Aorta (tissue), 5 donors: ENCODE measurements at regions not wholly inside any gene's neighbourhood (a gene's known extent, or its start where the extent isn't known, plus 50 kb on each side); places are given as distances from the start of the nearest gene placed in this dataset.
"Not testable (repeated sequence)": the region's sequence is repeated elsewhere in the genome, so short reads cannot be mapped to it uniquely, and the experiment has no call there.

ENCODE experiments used
- ATAC-seq: fragments of 200-7000 bp; cut with Tn5 transposase; one replicate; pipeline ENCODE4 v1.9.1; 2022; ENCODE audit warnings: moderate library complexity; ENCODE audit not compliant: low FRiP score
- DNase-seq, 2 donors: peaks; one replicate each; pipeline ENCODE4 v3.0.0-alpha.2; 2020
- H3K27ac ChIP-seq, 2 donors: one replicate each; pipeline ENCODE4 v1.5.1; 2013; ENCODE audit warnings: low read length in 2 of 2, mild to moderate bottlenecking in 2 of 2, moderate library complexity in 2 of 2, control low read depth in 1 of 2, inconsistent platforms in 1 of 2, low read depth in 1 of 2
- H3K27me3 ChIP-seq, 2 donors: one replicate each; pipeline ENCODE4 v1.6.1; 2013; ENCODE audit warnings: control low read depth in 1 of 2, low read length in 1 of 2, mild to moderate bottlenecking in 1 of 2, moderate library complexity in 1 of 2; ENCODE audit not compliant: insufficient read depth in 2 of 2, control insufficient read depth in 1 of 2
- H3K36me3 ChIP-seq, 2 donors: one replicate each; pipeline ENCODE4 v1.6.1; 2013; ENCODE audit warnings: control low read depth in 1 of 2, low read length in 1 of 2, mild to moderate bottlenecking in 1 of 2; ENCODE audit not compliant: insufficient read depth in 2 of 2, control insufficient read depth in 1 of 2
- H3K4me1 ChIP-seq, 2 donors: one replicate each; pipeline ENCODE4 v1.6.1; 2013; ENCODE audit warnings: low read length in 2 of 2, control low read depth in 1 of 2, mild to moderate bottlenecking in 1 of 2, moderate library complexity in 1 of 2; ENCODE audit not compliant: insufficient read depth in 2 of 2, control insufficient read depth in 1 of 2
- H3K4me3 ChIP-seq, 2 donors: one replicate each; pipeline ENCODE4 v1.5.1; 2013; ENCODE audit warnings: low read length in 2 of 2, control low read depth in 1 of 2, mild to moderate bottlenecking in 1 of 2
- H3K9me3 ChIP-seq: one replicate; pipeline ENCODE4 v1.6.1; 2013; ENCODE audit warnings: mild to moderate bottlenecking, low read length; ENCODE audit not compliant: control insufficient read depth
- WGBS, 2 donors: extraction: QIAGEN DNeasy Blood & Tissue Kit; methylation state at CpG; one replicate each; pipeline ENCODE4 v1.1.7; 2013; 5-methylcytosine and 5-hydroxymethylcytosine counted together
- intact Hi-C, 2 donors: fragments of 100-400 bp; cut with DNase I; formaldehyde crosslinking; loops; one replicate each; pipeline versions ENCODE4 v1.14.2 to v1.15.0; 2022
- donor health status: healthy with polysubstance abuse.
- donor health status: Bipolar disorder and iron deficiency.
- donor health status: DM: no; HTN: no; CAD: no.
- donor health status: DM: no; HTN: no; CAD: no.
- donor health status: DM: yes; HTN: yes; CAD: no.

DNA sequence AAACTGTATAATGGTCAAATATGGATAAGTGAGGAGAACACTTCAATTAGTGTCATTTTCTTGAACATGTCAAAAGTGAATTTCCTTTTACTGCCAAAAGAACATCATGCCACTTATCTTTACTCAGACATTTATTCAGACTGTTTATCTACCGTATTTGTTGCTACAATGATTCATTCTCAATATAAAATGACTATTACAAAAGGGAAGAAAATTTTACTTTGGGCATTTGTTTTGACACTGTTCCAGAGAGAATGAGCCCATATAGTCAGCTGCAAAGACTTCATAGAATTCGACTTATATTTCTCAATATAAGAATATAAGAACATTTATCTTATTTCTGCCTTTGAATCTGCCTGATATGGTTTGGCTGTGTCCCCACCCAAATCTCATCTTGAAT lies 1699.1 kb downstream of the BRINP3 start:
- 2 to 7% methylated on average over 2 of the region's 2 CpGs for WGBS, 2 donors
- H3K4me3 ChIP-seq = no peak overlapping the region
- DNase-seq (no peak), ATAC-seq (no peak)
- intact Hi-C loops = no loop called here
- no peak overlapping the region for H3K27ac ChIP-seq
- no peaks in the 10 kb centered on the region for H3K9me3 ChIP-seq
- no peaks in the 10 kb centered on the region for H3K36me3 ChIP-seq
- no peaks in the 10 kb centered on the region for H3K27me3 ChIP-seq
- H3K4me1 ChIP-seq = no peaks in the 10 kb centered on the region

- no peak overlapping the region for H3K4me3 ChIP-seq
- H3K27ac ChIP-seq = no peak overlapping the region
- no peaks in the 10 kb centered on the region for H3K9me3 ChIP-seq
- ATAC-seq = no peak
- 36 to 46% methylated on average over 6 of the region's 6 CpGs for WGBS, 2 donors
- H3K36me3 ChIP-seq = no peaks in the 10 kb centered on the region
- intact Hi-C loops = no loop called here
- no peak for DNase-seq
- no peaks in the 10 kb centered on the region for H3K4me1 ChIP-seq
- no peaks in the 10 kb centered on the region for H3K27me3 ChIP-seq
Observed at GRCh38 chr1:188782220-188782841, 1695.3 kb downstream of the BRINP3 start.

GRCh38 chr1:188794969-188795368 lies 1682.7 kb downstream of the BRINP3 start:
- Histone ChIP-seq H3K27ac (no peak overlapping the region), H3K4me1 (no peaks in the 10 kb centered on the region), H3K27me3 (no peaks in the 10 kb centered on the region), H3K36me3 (no peaks in the 10 kb centered on the region), H3K9me3 (no peaks in the 10 kb centered on the region), H3K4me3 (no peak overlapping the region)
- intact Hi-C loops = no loop called here
- ATAC-seq = no peak
- DNase-seq = no peak

GRCh38 chr1:188812153-188812552 lies 1665.5 kb downstream of the BRINP3 start:
- H3K27ac ChIP-seq, H3K4me1 ChIP-seq, H3K4me3 ChIP-seq, H3K36me3 ChIP-seq, DNase-seq, H3K9me3 ChIP-seq, ATAC-seq, H3K27me3 ChIP-seq, intact Hi-C loops: not testable (repeated sequence)
- 80% methylated on average over 2 of the region's 2 CpGs for WGBS, 2 donors

DNA sequence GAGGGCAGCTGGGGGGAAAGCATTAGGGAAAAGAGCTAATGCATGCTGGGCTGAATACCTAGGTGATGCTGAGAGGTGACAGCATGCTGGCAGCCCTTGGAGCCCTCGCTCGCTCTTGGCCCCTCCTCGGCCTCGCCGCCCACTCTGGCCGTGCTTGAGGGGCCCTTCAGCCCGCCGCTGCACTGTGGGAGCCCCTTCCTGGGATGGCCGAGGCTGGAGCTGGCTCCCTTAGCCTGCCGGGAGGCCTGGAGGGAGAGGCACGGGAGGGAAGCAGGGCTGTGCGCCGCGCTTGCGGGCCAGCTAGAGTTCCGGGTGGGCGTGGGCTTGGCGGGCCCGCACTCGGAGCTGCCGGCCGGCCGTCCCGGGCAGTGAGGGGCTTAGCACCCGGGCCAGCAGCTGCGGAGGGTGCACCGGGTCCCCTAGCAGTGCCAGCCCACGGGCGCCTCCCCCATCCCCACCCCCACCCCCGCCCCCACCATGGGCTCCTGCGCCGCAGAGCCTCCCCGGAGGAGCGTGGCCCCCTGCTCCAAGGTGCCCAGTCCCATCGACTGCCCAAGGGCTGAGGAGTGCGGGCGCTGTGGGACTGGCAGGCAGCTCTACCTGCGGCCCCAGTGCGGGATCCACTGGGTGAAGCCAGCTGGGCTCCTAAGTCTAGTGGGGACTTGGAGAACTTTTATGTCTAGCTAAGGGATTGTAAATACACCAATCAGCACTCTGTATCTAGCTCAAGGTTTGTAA lies 1664.7 kb downstream of the BRINP3 start:
- H3K4me3 ChIP-seq, H3K4me1 ChIP-seq, intact Hi-C loops, H3K36me3 ChIP-seq, H3K27ac ChIP-seq, H3K27me3 ChIP-seq, DNase-seq, H3K9me3 ChIP-seq, ATAC-seq: not testable (repeated sequence)
- 96% methylated on average over 32 to 39 of the region's 39 CpGs for WGBS, 2 donors

DNA sequence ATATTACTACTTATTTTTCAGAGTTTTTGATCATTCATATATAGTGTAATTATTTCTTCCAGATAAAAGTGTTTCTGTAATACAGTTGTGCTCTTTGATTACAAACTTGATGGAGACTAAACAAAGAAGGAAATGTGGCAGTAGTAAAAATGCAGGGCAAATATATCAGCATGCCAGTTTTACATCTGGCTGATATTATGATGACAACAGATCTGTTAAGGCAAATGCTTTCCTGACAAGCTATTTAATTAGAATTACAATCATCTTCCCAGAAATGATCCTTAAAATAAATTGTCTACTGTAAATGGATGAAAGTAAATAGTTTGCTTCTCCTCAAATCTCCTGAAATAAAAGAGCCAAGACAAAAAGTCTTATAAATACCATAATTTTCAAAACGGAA lies 1659.8 kb downstream of the BRINP3 start:
- DNase-seq = no peak
- H3K27me3 ChIP-seq = no peaks in the 10 kb centered on the region
- 23 to 36% methylated on average over 1 of the region's 1 CpG for WGBS, 2 donors
- H3K36me3 ChIP-seq = no peaks in the 10 kb centered on the region
- H3K4me3 ChIP-seq = no peak overlapping the region
- H3K27ac ChIP-seq = no peak overlapping the region
- no peaks in the 10 kb centered on the region for H3K9me3 ChIP-seq
- ATAC-seq = no peak
- intact Hi-C loops = no loop called here
- H3K4me1 ChIP-seq = no peaks in the 10 kb centered on the region

GRCh38 chr1:188822248-188822647 lies 1655.4 kb downstream of the BRINP3 start:
- 25 to 42% methylated on average over 2 of the region's 2 CpGs for WGBS, 2 donors
- H3K36me3 ChIP-seq = no peaks in the 10 kb centered on the region

DNA sequence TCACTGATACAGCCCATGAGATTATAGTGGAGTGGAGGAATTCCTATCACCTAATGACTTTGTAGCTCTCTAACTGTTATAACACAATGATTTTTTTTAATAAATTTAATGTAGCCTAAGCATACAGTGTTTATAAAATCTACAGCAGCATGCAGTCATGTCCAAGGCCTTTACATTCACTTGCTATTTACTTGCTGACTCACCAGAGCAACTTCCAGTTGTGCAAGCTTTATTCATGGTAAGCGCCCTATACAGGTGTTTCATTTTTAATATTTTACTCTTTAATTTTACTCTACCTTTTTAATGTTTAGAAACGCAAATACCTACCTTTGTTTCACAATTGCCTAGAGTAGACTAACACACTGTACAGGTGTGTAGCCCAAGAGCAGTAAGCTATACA lies 1652.2 kb downstream of the BRINP3 start:
- no peaks in the 10 kb centered on the region for H3K27me3 ChIP-seq
- ATAC-seq (no peak), DNase-seq (no peak)
- H3K36me3 ChIP-seq = no peaks in the 10 kb centered on the region
- no peaks in the 10 kb centered on the region for H3K4me1 ChIP-seq
- no peaks in the 10 kb centered on the region for H3K9me3 ChIP-seq
- no peak overlapping the region for H3K27ac ChIP-seq
- H3K4me3 ChIP-seq = no peak overlapping the region
- intact Hi-C loops = no loop called here
- WGBS, 2 donors = 89 to 94% methylated on average over 2 of the region's 2 CpGs

More at GRCh38 chr1:188822248-188822647, 1655.4 kb downstream of the BRINP3 start:
- H3K27me3 ChIP-seq = no peaks in the 10 kb centered on the region
- H3K9me3 ChIP-seq = no peaks in the 10 kb centered on the region
- no peak for ATAC-seq
- DNase-seq = no peak
- intact Hi-C loops = no loop called here
- no peak overlapping the region for H3K4me3 ChIP-seq
- no peak overlapping the region for H3K27ac ChIP-seq
- no peaks in the 10 kb centered on the region for H3K4me1 ChIP-seq

- intact Hi-C loops = no loop called here
- Histone ChIP-seq H3K4me3 (no peak overlapping the region), H3K27me3 (no peaks in the 10 kb centered on the region), H3K9me3 (no peaks in the 10 kb centered on the region), H3K27ac (no peak overlapping the region), H3K4me1 (no peaks in the 10 kb centered on the region), H3K36me3 (no peaks in the 10 kb centered on the region)
- ATAC-seq (no peak), DNase-seq (no peak)
Observed at GRCh38 chr1:188826800-188827199, 1650.9 kb downstream of the BRINP3 start.
